IMR-90 (cell line): ENCODE measurements at regions not wholly inside any gene's neighbourhood (a gene's known extent, or its start where the extent isn't known, plus 50 kb on each side); places are given as distances from the start of the nearest gene placed in this dataset.

Source experiments
- ATAC-seq: fragments of 200-7000 bp; cut with Tn5 transposase; 2 replicates; pipeline ENCODE4 v1.9.1; 2020; ENCODE audit warnings: low read depth, mild to moderate bottlenecking, moderate library complexity
- BruUV-seq: library from RNA; stranded (reverse); fragments of 400-500 nt; replicated peaks from 2 replicates; lab custom pipeline; 2021; lab: Mats Ljungman, UMichigan
- CTCF ChIA-PET: fragments of 300-600 bp; formaldehyde crosslinking; extraction: SDS; loops from one replicate; lab custom pipeline; 2021; ENCODE audit warnings: antibody characterized with exemption; lab: Yijun Ruan, JAX
- POLR2A ChIA-PET: fragments of 300-600 bp; sonication (Branson Sonifier 250); formaldehyde crosslinking; loops from one replicate; lab custom pipeline; 2022; ENCODE audit warnings: antibody characterized with exemption; ENCODE audit not compliant: unreplicated experiment; lab: Charles Lee
- DNase-seq: peaks from one replicate; pipeline ENCODE4 v3.0.0; 2013
- H2AFZ ChIP-seq: replicated peaks from 2 replicates; pipeline ENCODE3; 2013; ENCODE audit warnings: low read length, mild to moderate bottlenecking; ENCODE audit not compliant: poor library complexity
- H2AK5ac ChIP-seq: 2 replicates; pipeline ENCODE4 v1.6.1; 2013; ENCODE audit warnings: low read depth, low read length, inconsistent platforms
- H2AK9ac ChIP-seq: replicated peaks from 2 replicates; pipeline ENCODE3; 2013; ENCODE audit warnings: mild to moderate bottlenecking, low read depth, low read length, moderate library complexity; ENCODE audit not compliant: poor library complexity
- H2BK120ac ChIP-seq: 2 replicates; pipeline ENCODE4 v1.6.1; 2013; ENCODE audit warnings: low read depth, low read length, inconsistent platforms
- H2BK15ac ChIP-seq: 3 replicates; pipeline ENCODE4 v1.6.1; 2013; ENCODE audit warnings: low read depth, low read length, inconsistent platforms
- H2BK20ac ChIP-seq: 2 replicates; pipeline ENCODE4 v1.6.1; 2013; ENCODE audit warnings: low read depth, mild to moderate bottlenecking, inconsistent platforms, low read length, moderate library complexity
- H2BK5ac ChIP-seq: 2 replicates; pipeline ENCODE4 v1.6.1; 2013; ENCODE audit warnings: mild to moderate bottlenecking, low read depth, low read length, inconsistent platforms; ENCODE audit not compliant: poor library complexity, severe bottlenecking
- H3K14ac ChIP-seq: replicated peaks from 2 replicates; pipeline ENCODE4 v1.6.1; 2013; ENCODE audit warnings: low read depth, low read length, inconsistent platforms
- H3K18ac ChIP-seq: 2 replicates; pipeline ENCODE4 v1.6.1; 2013; ENCODE audit warnings: low read depth, low read length, control low read depth
- H3K23ac ChIP-seq: 2 replicates; pipeline ENCODE4 v1.6.1; 2013; ENCODE audit warnings: low read depth, low read length, inconsistent platforms
- H3K27ac ChIP-seq: 2 replicates; pipeline ENCODE4 v1.5.1; 2013; ENCODE audit warnings: mild to moderate bottlenecking, control low read depth, low read length; ENCODE audit not compliant: insufficient read depth
- H3K27me3 ChIP-seq: 2 replicates; pipeline ENCODE4 v1.6.1; 2013; ENCODE audit warnings: low read length; ENCODE audit not compliant: control insufficient read depth, insufficient read depth
- H3K36me3 ChIP-seq: 2 replicates; pipeline ENCODE4 v1.6.1; 2013; ENCODE audit warnings: low read length, mixed read lengths; ENCODE audit not compliant: control insufficient read depth, insufficient read depth
- H3K4ac ChIP-seq: 2 replicates; pipeline ENCODE4 v1.6.1; 2013; ENCODE audit warnings: low read depth, low read length, inconsistent platforms
- H3K4me1 ChIP-seq: 2 replicates; pipeline ENCODE4 v1.6.1; 2013; ENCODE audit warnings: low read length, mixed read lengths; ENCODE audit not compliant: control insufficient read depth, insufficient read depth
- H3K4me2 ChIP-seq: 2 replicates; pipeline ENCODE4 v1.6.1; 2013; ENCODE audit warnings: low read depth, mild to moderate bottlenecking, control low read depth, low read length, moderate library complexity
- H3K4me3 ChIP-seq: 2 replicates; pipeline ENCODE4 v1.5.1; 2013; ENCODE audit warnings: low read depth, mild to moderate bottlenecking, control low read depth, low read length, moderate library complexity; ENCODE audit not compliant: insufficient read depth
- H3K56ac ChIP-seq: 2 replicates; pipeline ENCODE4 v1.6.1; 2013; ENCODE audit warnings: low read length, inconsistent platforms; ENCODE audit not compliant: insufficient read depth; ENCODE audit errors: extremely low read depth
- H3K79me1 ChIP-seq, 2 experiments: 2 replicates each; pipeline ENCODE4 v1.6.1; 2013; ENCODE audit warnings: low read length in 2 of 2, inconsistent platforms in 1 of 2, low read depth in 1 of 2
- H3K9ac ChIP-seq: 2 replicates; pipeline ENCODE4 v1.6.1; 2013; ENCODE audit warnings: low read depth, low read length, control low read depth
- H3K9me1 ChIP-seq: 2 replicates; pipeline ENCODE4 v1.6.1; 2013; ENCODE audit warnings: low read length, inconsistent platforms; ENCODE audit not compliant: insufficient read depth
- H3K9me3 ChIP-seq: 2 replicates; pipeline ENCODE4 v1.6.1; 2013; ENCODE audit warnings: low read length; ENCODE audit not compliant: control insufficient read depth, insufficient read depth
- H4K20me1 ChIP-seq: 2 replicates; pipeline ENCODE4 v1.6.1; 2013; ENCODE audit warnings: low read length, inconsistent platforms; ENCODE audit not compliant: insufficient read depth
- H4K5ac ChIP-seq: 2 replicates; pipeline ENCODE4 v1.6.1; 2013; ENCODE audit warnings: mild to moderate bottlenecking, low read depth, low read length, control low read depth
- H4K8ac ChIP-seq, 2 experiments: 2 replicates each; pipeline ENCODE4 v1.6.1; 2013; ENCODE audit warnings: low read depth in 2 of 2, low read length in 2 of 2, control low read depth in 1 of 2, inconsistent platforms in 1 of 2
- H4K91ac ChIP-seq: 2 replicates; pipeline ENCODE4 v1.6.1; 2013; ENCODE audit warnings: low read depth, low read length, inconsistent platforms; ENCODE audit not compliant: insufficient read depth
- FOS ChIP-seq: fragments of 150-350 bp; IDR thresholded peaks from 2 replicates; pipeline ENCODE4 v1.6.1; 2016; ENCODE audit warnings: low read depth, low read length
- WGBS, 2 experiments: methylation state at CpG; one replicate each; pipeline versions ENCODE4 v1.1.5 to v1.1.7; 2013; ENCODE audit warnings: missing lambda C conversion rate in 2 of 2; ENCODE audit not compliant: insufficient read length in 1 of 2; ENCODE audit errors: extremely low coverage in 2 of 2; 5-methylcytosine and 5-hydroxymethylcytosine counted together
- dilution Hi-C: fragments of 300-500 bp; cut with HindIII; formaldehyde crosslinking; loops from one replicate; pipeline ENCODE4 v1.14.3; 2018; ENCODE audit warnings: low sequenced_read_pairs; ENCODE audit not compliant: unreplicated experiment
- in situ Hi-C: fragments of 300-500 bp; cut with MboI; formaldehyde crosslinking; loops from 3 replicates; pipeline ENCODE4 v1.14.3; 2019; ENCODE audit warnings: low sequenced_read_pairs, inconsistent platforms, mixed read lengths
- intact Hi-C: fragments of 100-400 bp; cut with micrococcal nuclease; formaldehyde crosslinking; loops from 2 replicates; pipeline ENCODE4 v1.10.0; 2022

GRCh38 chr19:28028881-28029444, 1184.0 kb downstream of the UQCRFS1 start:
- dilution Hi-C loops (no loop called here), intact Hi-C loops (no loop called here), in situ Hi-C loops (no loop called here)
- no peak overlapping the region for H4K8ac ChIP-seq
- no TSS peak for BruUV-seq
- H3K9me1 ChIP-seq = no peaks in the 10 kb centered on the region
- POLR2A ChIA-PET = no interaction called here
- H4K20me1 ChIP-seq = no peaks in the 10 kb centered on the region
- ATAC-seq (no peak), DNase-seq (no peak)
- H2BK5ac ChIP-seq = no peak overlapping the region
- no peak overlapping the region for H3K4me3 ChIP-seq
- no peak overlapping the region for H3K18ac ChIP-seq
- no peak overlapping the region for H2AK9ac ChIP-seq
- no CpG with 5 or more reads among the region's 3 CpGs for WGBS, 2 experiments
- no peak overlapping the region for H2AFZ ChIP-seq
- CTCF ChIA-PET = no interaction called here
- no peak overlapping the region for H3K4ac ChIP-seq
- H3K9me3 ChIP-seq = peaks cover 6% of the 10 kb centered on the region; the same call in 1 of the 2 replicates
- no peaks in the 10 kb centered on the region for H3K4me1 ChIP-seq
- no peak for TF ChIP-seq FOS
- no peak overlapping the region for H3K9ac ChIP-seq
- H4K91ac ChIP-seq = no peak overlapping the region
- no peak overlapping the region for H2BK15ac ChIP-seq
- no peak overlapping the region for H2BK120ac ChIP-seq
- no peaks in the 10 kb centered on the region for H3K36me3 ChIP-seq
- no peak overlapping the region for H3K27ac ChIP-seq
- H3K56ac ChIP-seq = no peak overlapping the region
- H4K5ac ChIP-seq = no peak overlapping the region
- no peak overlapping the region for H3K14ac ChIP-seq
- no peak overlapping the region for H3K4me2 ChIP-seq
- no peak overlapping the region for H3K23ac ChIP-seq
- no peak overlapping the region for H2AK5ac ChIP-seq
- no peaks in the 10 kb centered on the region for H3K79me1 ChIP-seq
- H3K27me3 ChIP-seq = no peaks in the 10 kb centered on the region
- no peak overlapping the region for H2BK20ac ChIP-seq
